GM19328 (cell line): ENCODE measurements at regions not wholly inside any gene's neighbourhood (a gene's known extent, or its start where the extent isn't known, plus 50 kb on each side); places are given as distances from the start of the nearest gene placed in this dataset.
A peak's percentile ranks its signal among the peaks of the same experiment; 100 is the strongest.
"Not testable (repeated sequence)": the region's sequence is repeated elsewhere in the genome, so short reads cannot be mapped to it uniquely, and the experiment has no call there.

Source experiments
- ATAC-seq: cut with Tn5 transposase; IDR thresholded peaks from one replicate; pipeline ENCODE4 v1.9.1; 2021; ENCODE audit warnings: mild to moderate bottlenecking, moderate library complexity; ENCODE audit not compliant: unreplicated experiment

DNA sequence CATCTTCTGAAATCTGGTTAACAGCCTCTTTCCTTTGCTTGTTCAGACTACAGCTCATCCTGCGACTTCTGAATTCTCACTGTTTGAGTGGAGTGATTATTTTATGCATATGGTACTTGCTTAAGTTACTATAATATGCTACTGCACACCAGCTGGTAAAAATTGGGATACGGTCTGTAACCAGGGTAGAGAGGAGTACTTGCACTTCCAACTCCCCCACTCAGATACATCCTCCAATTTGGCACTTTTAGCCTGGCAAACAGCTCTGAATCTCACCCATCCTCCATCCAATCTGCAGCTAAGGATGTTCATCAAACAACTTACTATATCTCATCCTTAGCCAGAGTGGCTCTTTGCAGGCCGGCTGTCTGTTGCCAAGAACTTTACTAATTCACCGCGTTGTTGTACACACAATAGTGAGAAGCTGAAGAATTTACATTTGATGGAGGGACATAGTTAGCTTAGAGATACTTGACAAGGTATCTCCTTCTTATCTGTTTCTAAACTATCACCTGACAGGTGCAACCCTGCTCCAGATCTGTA lies 1323.6 kb upstream of the ALCAM start:
- not testable (repeated sequence) for ATAC-seq

DNA sequence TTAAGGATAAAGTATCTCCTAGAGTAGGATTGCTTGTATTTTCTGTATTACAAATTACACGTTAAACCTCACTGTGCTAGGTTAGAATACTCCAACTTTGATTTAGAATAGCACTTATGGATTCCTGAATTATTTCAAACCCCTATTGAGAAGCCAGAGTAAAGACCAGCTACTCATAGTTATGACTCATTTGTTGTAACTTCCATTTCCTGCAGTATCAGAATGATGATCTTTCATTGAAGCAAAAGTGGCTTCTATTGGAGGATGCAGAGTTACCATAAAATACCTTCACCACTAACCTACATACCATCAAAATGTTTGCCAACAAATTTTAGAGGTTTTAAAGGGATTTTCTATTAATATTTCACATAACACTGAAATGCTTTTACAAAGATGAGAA lies 1322.7 kb upstream of the ALCAM start:
- ATAC-seq: no peak

DNA sequence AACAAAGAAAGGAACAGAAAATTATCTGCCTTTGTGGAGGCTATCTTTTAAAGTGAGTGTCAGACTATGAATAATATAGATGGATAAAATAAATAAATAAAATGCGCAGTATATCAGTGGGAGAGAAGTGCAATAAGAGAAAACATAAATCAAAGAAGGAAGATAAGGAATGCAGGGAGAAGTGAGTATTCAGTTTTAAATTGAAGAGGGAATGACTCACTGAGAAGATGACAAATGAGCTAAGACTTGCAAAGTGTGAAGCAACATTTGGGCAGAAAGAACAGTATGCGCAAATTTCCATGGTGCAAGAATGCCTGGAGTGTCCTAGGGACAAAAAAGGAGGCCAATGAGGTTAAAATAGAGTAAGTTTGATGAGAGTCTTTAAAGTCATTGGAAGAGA lies 1300.1 kb upstream of the ALCAM start:
- no peak for ATAC-seq

DNA sequence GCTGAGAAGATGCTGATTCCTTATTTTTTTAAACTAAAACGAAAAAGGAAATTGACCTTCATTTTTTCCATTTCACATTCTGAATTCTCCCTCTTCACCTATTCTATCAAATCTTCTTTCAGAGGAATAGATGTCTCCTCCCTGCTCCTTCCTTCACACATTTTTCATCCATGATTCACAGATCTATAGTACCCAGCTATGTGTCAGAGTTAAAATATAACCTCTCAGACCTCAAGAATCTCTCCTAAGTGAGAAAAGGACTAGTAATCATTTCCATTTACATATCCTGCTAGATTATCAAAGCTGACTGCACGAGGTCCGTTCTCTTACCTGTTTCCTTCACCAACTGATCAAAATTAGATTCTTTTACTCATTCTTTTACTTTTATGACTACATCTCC lies 1297.6 kb upstream of the ALCAM start:
- no peak for ATAC-seq

DNA sequence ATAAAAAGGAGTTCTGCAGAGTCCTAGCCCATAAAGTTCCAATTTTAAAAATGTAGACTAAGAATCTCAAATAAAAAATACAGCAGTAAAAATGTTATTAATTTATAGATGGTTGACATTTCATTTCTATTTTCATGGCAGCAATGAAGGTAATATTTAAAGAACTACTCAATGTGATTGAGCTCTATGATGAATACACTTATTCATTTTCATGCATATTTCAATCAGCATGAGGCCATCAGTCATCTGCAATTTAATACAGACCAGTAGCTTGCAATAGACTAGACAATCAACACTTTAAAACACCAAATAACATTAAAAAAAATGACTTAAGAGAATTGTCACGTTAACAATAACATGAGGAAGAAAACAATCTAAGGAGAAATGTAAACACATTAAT lies 1295.8 kb upstream of the ALCAM start:
- no peak for ATAC-seq

DNA sequence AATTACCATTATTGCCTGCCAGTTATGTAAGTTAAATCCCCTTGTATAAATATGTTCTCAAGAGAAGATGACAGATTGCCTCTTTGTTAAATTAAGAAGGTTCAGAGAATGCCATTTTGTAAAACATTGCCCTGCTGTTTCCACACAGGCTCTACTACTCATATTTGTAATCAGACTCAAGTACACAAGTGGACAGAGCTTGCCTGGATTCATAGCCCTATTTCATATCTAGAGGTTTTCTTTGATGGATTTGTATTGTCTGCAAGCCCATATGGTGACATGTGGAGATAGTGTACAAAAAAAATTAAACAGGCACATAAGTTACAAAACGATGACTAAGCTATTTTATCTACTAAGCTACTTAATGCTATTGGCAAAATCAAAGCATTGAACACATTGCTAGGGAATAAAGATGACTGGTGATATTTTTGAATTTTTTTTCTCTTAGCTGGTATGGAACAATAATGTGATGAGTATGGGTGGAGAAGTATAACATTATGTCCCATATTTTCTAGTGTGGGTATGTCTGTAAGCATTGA lies 1286.6 kb upstream of the ALCAM start:
- ATAC-seq: no peak

DNA sequence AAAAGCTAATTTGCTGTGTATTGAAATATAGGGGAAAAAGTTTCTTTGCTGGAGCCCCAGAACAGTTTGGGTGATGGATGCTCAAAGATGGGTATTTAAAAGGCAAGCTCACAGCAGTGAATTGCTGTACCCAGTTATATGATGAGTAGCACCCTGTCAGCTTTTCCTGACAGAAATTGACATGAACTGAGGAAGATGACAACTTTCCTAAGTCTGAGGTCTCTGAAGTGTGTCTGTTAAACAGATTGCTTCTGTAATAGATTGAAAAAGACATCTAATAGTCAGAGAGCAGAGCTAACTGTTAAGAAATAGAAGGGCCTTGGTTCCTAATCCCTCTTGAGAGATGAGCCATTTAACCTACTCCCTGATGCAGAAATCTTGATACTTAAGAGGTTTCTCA lies 1278.0 kb upstream of the ALCAM start:
- no peak for ATAC-seq

DNA sequence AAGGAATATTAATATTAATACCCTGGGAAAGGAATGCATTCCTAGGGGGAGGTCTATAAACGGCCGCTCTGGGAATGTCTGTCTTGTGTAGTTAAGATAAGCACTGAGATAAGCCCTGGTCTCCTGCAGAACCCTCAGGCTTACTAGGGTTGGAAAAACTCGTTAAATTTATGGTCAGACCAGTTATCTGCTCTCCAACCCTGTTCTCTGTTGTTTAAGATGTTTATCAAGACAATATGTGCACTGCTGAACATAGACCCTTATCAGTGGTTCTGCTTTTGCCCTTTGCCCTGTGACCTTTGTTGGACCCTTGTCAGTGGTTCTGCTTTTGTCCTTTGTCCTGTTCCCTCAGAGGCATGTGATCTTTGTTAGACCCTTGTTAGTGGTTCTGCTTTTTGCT lies 1276.7 kb upstream of the ALCAM start:
- not testable (repeated sequence) for ATAC-seq

DNA sequence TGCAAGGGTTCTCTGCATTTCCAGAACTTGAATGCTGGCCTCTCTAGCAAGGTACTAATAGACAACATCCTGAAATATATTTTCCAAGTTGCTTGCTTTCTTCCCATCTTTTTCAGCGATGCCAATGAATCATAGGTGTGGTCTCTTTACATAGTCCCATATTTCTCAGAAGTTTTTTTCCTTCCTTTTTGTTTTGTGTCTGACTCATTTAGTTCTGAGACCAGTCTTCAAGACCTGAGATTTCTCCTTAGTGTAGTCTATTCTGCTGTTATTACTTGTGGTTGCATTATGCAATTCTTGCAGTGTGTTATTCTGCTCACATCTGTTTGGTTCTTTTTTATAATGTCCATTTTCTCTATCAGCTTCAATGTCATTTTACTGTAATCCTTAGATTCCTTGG lies 1265.0 kb upstream of the ALCAM start:
- no peak for ATAC-seq

DNA sequence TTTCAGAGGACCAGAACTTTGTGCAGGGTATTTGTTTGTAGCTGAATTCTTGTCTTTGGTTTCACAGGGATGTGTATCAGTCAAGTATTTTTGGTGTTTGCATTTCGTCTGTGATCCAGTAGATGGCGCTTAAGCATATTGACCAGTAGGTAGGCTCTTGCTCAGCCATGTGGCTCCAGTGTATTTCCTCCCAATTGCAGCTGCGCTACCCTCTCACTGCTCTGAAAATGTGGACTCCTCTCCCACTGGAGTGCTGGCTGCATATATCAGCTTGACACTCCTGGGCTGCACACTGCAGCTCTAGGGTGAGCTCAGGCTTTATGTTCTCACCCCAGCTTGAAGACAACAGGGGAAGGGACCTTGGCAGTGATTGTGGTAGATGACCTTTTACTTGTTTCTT lies 1264.3 kb upstream of the ALCAM start:
- peak; percentile 91 for ATAC-seq

DNA sequence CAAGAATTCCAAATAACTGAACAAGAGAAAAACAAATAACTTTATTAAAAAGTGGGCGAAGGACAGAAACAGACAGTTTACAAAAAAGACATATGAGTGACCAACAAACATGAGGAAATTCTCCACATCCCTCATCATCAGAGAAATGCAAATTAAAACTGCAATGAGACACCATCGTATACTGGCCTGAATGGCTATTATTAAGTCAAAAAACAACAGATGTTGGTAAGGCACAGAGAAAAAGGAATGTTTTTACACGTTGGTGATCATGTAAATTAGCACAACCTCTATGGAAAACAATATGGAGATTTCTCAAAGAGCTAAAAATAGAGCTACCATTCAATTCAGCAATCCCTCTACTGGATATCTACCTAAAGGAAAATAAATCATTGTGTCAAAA lies 1260.4 kb upstream of the ALCAM start:
- ATAC-seq: no peak

DNA sequence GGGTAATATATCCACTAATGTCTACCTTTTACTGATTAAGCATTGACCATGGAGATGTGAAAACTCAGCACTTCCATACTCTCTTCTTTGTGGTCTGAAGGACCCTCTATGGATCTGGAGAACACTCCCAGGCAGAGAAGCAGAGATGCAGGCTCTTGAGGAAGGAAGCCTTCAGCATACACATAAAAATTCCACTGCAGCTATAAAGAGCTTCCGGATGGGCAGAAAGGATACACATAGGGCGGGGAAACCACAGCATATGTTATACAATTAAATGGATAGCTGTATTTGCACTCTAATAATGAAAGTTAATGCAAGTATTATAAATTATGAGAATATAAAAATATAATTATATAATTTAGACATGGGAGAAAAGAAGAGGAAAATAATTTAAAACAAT lies 1258.2 kb upstream of the ALCAM start:
- no peak for ATAC-seq

DNA sequence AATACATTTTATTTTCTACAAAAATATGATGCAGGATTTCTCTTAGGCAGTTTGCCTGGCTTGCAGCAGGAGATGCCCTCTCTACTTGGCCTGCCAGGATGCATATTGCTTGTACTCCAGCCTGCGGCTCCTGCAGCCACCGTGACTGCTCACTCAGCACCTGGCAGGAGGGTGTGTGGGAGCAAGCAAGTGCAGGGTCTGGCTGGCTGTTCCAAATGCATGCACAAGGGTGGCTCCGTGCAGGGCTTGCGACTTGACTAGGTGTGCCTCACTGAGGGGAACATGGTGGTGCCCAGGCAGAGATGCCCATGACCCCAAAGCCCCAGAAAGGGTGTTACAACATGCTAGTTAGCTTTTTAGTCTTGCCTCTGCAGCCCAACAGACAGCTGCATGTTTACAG lies 1240.2 kb upstream of the ALCAM start:
- ATAC-seq: no peak

DNA sequence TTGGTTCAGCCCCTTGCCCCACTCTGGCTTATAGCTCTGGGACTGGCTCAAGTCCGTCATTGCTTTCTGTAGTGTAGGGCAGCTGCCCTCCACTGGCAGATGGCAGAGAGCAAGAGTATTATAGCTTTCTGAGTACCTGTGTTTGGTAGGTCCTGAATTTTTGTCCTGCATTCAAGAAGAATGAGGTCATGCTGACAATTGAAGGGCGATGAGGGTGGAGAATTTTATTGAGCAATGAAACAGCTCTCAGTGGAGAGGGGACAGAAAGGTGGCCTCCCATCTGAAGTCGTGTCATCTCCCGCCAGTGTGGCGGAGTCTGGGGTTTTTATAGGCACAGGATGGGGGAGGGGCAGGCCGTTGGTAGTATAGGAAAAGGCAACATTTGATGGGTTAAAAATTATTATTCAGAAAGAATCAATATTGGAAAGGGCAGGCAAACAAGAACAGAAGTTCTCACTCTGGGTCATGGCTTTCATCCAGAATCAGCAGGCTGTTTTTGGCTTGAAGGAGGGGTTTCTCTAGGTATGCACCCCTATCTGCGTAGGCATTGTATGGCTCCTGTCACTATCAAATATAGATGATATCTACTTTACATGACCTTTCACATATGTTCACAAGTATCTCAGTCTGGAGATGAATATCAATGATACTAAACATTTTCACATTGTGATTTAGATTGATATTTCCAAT lies 1239.7 kb upstream of the ALCAM start:
- ATAC-seq: no peak

DNA sequence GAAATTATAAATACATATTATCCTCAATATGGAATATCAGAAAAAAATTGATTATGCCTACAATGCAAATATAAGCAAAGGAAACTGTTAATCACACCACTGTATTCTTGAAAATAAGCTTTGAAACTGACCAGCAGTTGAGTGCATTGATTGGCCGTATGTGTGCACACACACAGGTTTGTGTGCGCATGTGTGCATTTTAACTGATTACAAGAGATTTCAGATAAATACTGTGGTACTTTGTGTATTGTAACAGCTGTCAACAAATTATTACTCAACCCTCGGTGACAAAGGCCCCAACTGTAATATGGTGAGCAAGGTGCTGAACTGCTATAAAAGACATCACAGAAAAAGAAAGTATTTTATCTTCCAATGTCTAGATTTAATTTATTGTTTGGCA lies 1238.9 kb upstream of the ALCAM start:
- ATAC-seq: no peak

DNA sequence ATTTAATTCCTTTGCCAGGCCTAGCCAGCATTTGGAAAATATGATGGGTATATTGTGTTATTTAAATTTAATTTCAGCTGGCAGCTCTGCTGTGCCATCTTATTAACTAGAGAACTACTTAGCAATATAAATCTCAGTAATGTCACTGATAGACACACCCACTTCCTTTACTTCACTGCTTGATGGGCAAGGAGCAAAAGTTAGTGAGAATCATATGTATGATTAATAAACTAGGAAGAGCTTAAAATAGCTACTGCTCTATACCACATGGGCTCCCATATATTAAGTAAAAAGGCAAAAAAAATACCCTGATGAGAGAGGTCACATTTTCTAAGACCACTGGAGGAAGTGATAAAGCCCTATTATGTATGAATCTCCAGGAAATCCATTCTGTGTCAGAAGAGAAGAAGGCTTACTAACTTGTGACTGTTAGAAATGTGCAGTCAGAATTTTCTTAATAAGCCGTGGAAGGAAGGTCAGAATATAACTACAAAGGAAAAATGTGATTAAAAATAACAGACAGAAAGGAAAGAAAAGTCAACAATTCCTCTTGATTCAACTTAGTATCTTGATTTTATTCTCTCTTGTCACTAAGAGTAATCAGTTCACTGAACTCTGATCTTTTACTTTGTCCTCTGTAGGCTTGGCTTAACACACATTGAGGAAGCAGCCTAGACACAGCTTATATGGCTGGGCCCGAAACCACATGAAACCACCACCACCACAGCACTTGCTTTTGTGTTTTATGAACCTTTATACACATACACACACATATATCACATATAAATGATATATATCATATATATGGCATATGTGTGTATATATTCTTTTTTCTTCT lies 1233.9 kb upstream of the ALCAM start:
- no peak for ATAC-seq

DNA sequence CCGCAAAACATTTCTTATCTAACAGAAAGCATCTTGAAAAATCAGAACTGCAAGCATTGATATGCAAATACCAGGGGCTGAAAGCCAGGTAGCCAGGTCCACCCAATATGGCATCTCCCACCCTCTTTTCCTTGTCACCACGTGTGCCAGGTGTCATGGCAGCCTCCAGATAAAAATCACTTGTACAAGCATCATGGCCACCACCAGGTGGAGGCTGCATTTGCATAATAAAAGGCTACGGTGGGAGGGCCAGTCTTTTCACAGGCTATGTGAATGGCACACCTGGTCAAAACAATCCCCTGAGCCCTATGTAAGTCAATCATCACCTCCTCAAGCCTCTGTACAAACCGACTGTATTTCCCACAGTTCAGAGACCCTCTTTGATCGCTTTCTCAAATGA lies 1233.1 kb upstream of the ALCAM start:
- ATAC-seq: no peak

DNA sequence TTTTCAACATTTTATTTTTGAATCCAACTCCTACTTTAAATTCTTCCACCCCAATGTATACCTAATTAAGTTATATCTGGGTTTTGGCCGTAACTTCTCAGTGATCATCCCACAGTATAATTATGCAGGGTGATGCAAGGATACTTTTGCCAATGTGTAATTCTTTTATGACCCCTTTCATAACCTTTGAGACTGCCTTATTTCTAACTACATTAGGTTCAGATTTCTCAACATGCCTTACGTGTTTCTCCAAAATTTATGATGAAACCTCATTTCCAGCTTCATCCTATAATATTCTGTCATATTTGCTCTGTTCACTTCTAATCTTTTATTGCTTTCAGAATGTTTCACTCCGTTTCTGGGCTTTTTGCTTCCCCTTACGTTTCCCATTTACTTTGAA lies 1229.6 kb upstream of the ALCAM start:
- no peak for ATAC-seq

DNA sequence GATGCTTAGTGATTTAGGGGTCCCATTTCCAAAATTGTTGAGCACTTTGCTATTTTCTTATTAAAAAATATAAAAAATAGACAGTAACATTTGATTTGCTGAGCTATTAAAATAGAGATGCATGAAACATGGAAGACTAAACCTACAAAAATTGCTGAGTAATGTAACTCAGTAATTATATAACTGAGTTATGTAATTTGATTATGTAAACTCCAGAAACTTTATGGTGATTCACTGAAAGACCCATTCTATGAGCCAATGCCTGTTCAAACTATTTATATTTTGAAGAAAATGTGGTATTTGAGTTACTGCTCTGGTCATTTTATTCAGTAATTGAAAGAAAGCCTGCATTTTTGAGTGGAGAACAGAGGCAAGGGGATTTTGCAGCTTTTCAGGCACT lies 1221.5 kb upstream of the ALCAM start:
- ATAC-seq: no peak

DNA sequence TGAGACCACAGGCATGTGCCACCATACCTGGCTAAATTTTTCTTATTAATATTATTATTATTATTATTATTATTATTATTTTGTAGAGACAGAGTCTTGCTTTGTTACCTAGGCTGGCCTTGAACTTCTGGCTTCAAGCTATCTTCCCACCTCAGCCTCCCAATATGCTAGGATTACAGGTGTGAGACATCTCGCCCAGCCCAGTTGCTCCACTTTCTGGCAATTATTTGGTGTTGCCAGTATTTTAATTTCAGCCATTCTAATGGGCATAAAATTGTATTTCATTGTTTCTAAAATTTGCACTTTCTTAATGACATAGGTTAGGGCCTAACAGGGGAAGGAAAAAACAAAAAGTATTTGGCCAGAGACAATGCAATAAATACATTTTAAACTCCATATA lies 1217.6 kb upstream of the ALCAM start:
- no peak for ATAC-seq

DNA sequence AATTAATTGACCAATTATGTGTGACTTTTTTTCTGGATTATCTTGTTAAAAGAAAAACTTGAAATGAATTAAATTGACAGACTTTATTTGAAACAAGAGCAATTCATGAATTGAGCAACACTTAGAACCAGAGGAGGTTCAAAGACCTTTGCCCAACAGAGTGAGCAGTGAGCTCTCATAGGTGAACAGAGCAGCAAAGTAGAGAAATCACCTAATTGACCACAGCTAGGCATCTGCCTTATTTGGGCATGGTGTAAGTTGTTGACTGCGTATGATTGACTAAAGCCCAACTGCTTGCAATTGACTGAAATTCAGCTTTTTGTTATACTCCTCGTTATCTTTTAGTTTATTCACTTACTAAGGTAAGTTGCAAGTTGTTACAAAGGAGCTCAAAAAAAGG lies 1216.0 kb upstream of the ALCAM start:
- no peak for ATAC-seq

DNA sequence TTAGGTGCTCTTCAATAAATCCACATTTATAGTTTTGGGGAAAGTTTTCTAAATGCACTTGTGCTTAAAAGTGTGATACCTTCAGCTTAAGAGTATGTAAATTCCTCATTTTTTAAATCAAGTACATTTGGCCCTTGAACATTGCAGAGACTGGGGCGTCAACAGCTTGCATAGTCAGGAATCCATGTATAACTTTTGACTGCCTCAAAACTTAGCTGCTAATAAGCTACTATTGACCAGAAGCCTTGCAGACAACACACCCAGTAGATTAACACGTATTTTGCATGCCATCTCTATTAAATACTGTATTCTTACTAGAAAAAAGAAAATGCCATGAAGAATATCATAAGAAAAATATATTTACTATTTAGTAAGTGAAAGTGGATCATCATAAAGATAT lies 1211.8 kb upstream of the ALCAM start:
- no peak for ATAC-seq
